ENCODE measurements at regions not wholly inside any gene's neighbourhood (a gene's known extent, or its start where the extent isn't known, plus 50 kb on each side); places are given as distances from the start of the nearest gene placed in this dataset.

DNA sequence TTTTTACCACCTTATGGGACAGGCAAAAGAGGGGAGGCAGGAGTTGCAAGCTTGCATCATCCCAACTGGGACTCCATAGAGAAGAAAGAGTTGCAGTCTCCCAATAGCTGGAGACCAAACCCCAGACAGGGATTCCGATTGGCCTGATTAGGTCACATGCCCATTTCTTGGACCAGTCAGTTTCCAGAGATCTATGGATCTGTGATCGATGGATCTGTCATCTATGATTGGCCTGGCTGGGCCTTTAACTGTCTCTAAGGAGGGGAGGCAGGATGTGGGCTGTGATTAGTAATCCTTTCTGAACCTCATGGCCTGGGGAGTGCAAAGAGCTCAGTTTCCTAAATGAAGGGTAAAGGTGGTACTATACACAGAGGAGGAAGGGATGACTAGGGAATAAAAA, 252.1 kb downstream of the MATN1 start:
- TF ChIP-seq, protein P1, sequence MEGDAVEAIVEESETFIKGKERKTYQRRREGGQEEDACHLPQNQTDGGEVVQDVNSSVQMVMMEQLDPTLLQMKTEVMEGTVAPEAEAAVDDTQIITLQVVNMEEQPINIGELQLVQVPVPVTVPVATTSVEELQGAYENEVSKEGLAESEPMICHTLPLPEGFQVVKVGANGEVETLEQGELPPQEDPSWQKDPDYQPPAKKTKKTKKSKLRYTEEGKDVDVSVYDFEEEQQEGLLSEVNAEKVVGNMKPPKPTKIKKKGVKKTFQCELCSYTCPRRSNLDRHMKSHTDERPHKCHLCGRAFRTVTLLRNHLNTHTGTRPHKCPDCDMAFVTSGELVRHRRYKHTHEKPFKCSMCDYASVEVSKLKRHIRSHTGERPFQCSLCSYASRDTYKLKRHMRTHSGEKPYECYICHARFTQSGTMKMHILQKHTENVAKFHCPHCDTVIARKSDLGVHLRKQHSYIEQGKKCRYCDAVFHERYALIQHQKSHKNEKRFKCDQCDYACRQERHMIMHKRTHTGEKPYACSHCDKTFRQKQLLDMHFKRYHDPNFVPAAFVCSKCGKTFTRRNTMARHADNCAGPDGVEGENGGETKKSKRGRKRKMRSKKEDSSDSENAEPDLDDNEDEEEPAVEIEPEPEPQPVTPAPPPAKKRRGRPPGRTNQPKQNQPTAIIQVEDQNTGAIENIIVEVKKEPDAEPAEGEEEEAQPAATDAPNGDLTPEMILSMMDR (IDR thresholded peaks at IDR 0.05; ENCODE audit: low read depth, low read length), result no peak
- TF ChIP-seq POLR2A (IDR thresholded peaks at IDR 0.05; ENCODE audit: extremely low read depth, insufficient read length), result no peak
- TF ChIP-seq, protein P2, sequence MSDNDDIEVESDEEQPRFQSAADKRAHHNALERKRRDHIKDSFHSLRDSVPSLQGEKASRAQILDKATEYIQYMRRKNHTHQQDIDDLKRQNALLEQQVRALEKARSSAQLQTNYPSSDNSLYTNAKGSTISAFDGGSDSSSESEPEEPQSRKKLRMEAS (IDR thresholded peaks at IDR 0.05; ENCODE audit: low read depth, low read length), result no peak

Measured in NB4 (cell line).